SKM-1 treated with dmso at 0.1 percent for 144 hours (cell line): ENCODE measurements at regions not wholly inside any gene's neighbourhood (a gene's known extent, or its start where the extent isn't known, plus 50 kb on each side); places are given as distances from the start of the nearest gene placed in this dataset.
"Not testable (repeated sequence)": the region's sequence is repeated elsewhere in the genome, so short reads cannot be mapped to it uniquely, and the experiment has no call there.

Source experiments
- DNase-seq: peaks from one replicate; lab custom pipeline; 2025; ENCODE audit not compliant: unreplicated experiment; lab: John Stamatoyannopoulos, UW

DNA sequence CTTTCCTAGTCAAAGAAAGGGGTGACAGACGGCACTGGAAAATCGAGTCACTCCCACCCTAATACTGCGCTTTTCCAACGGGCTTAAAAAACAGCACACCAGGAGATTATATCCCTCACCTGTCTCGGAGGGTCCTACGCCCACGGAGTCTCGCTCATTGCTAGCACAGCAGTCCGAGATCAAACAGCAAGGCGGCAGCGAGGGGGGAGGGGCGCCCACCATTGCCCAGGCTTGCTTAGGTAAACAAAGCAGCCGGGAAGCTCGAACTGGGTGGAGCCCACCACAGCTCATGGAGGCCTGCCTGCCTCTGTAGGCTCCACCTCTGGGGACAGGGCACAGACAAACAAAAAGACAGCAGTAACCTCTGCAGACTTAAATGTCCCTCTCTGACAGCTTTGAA is 280.7 kb downstream of the TFAP2A start:
- not testable (repeated sequence) for DNase-seq

DNA sequence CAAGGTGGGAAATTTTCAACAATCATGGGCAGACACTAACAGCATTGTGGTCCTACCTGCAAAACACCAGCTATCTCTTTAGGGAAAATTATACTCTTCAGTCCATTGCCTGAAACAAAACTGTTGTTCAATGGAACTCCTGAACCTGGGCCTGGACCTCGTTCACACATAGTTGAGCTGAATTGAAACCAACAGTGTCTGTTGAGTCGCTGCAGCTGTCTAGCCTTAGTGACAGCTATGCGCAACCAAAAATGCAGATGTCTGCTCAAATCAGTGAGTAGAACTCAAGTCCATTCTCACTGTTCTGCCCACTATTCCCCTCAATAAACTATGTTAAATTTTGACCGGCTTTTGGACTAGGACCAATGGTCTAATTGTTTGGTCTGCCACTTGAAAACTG is 286.2 kb downstream of the TFAP2A start:
- no peak for DNase-seq

DNA sequence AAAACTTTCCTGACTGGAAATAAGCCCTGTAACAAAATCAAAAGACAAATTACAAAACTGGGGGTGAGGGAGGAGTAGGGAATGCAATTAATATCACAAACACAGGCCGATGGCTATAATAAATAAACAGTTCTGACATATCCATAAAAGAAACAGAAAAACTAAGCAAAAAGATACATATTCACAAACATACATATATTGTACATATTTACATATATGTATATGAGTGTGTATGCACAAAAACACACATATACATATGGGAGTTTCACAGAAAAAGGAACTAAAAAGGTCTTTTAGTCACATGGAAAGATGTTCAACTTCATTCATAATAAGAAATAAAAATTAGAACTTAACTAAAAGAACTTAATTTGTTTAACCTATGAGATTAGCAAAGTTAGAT is 292.7 kb downstream of the TFAP2A start:
- DNase-seq: no peak

DNA sequence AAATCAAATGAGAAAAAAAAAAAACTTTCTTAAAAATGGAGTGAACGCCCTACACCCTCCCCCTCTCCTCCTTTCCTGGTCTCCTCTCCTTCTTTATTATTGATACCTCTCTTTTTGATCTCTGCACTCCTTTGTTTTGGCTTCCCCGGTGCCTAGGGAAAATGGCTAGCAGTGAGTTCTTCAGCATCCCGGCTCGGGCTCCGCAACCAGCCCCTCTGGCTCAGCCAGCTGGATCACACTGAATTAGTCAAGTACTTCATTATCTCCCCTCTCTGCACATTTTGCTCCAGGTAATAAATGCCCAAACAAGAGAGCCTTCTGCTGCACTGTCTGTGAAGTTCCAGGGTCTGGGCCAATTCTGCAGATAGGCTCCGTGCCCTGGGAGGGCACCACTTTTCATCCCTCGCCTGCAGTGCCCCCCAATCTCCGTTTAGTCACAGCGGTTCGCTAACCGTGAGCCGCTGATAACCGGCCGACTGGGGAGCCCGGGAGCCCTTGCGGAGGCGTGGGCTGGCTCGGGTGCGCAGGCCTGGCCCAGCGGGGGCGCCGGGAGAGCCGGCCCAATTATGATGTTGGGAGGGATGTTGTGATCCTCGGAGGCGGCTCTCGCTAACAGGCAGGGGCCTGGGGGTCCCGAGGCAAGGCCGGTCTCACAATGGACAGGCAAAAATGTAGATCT is 301.9 kb downstream of the TFAP2A start:
- no peak for DNase-seq

DNA sequence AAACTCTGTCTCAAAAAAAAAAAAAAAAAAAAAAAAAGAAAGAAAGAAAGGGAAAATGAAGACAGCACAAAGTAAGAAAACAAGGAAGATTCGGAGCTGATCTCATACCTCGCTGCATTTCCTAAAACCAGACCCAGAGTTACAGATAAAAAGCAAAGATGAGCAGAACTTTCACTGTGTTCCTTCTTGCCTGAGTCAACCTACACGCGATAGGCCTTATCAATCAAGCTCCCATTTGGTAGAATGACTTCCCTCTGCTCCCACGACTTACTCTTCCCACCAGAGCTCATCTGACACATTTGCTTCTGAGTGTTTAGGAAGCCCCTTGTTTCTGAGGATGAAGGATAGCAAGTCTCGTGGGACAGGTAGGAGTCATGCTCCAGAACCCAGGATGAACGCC is 302.9 kb downstream of the TFAP2A start:
- no peak for DNase-seq

DNA sequence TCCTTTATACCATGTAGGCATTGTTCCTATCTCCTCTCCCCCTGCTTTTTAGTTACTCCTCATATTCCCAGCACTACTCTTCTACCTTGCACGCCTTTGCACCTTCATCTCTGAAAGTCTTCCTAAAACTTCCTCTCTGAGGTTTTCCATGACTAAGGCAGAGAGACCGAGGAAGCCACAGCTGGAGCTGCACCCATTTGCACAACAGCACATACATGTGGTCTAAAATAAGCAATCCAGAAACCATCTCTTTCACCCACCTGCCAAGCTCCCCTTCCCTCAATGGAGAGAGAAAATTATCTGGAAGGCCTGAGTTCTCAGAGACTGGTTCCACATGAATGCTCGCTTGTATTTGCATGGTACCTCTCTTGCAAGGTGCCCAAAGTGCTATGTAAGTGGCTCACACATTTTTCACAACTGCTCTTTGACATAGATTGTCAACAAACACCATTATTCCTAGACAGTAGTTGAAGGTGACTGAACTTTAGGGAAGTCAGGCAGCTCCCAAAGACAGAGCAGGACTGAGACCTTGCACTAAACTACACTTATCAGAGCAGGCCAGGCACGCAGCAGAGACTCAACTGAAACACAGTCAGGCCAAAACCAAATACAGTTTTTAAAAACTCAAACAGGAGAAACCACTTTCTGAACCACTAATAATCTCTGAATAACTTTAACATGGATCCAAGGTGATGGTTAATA is 313.2 kb downstream of the TFAP2A start:
- peak; percentile 20 for DNase-seq

DNA sequence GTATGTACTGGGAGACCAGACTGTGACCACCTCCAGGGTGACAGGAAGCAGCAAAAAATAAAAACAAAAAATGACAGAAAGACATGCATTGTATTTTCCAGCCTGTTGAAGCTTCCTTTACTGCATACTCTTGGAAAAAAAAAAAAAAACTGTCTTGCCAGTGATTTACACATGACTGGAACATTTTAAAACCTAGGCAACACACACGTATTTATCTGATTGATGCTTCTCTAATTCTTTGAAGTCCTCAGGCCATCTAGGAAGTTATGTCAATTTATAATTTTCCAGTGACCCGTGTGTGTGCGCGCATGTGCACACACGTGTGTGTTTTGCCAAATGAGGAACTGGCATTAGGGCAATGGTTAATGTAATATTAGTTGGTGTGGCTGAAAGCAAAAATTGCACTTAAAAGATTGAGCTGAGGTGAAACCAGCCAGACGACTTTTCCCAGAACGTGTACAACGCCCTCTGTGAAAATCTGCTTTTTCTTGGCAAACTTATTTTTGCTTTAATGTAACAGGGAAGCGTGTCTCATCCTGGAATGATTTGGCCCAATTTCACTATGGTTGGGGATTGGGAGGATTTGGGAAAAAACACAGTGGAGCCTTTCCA is 315.2 kb downstream of the TFAP2A start:
- no peak for DNase-seq

DNA sequence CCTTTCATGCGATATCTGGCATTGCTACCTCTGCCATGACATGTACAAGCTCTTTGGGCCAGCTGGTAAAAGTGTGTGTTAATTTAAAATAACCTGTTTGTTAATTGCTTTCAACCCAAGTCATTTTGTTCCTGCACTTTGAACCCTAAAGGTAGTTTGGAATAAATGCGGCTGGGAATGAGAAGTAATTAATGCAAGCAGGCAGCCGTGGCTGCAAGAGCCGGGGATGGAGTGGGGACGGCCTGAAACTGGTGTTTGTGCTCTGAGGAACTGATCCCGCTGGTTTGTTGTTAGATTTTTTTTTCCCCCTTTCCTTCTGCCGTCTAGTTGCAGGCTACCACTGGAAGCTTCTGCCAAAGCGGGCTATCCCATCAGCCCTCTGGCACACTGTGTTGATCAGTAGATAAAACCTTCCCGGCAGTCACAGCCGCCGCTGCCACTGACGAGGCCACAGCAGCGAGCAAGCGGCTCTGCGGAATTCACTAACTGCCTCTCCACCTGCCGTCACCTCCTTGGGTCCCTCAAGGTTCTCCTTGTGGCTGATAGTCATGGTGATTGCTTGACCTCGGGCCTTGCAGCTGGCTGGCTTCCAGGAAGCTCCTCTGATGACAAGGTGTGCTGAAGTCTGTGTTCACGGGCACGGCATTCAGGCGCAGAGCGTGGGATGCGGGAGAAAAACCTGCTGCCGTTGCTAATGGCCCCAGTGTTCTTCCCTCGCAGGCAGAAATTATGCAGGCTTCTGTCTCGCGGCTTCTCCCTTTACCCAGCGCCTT is 315.9 kb downstream of the TFAP2A start:
- no peak for DNase-seq

DNA sequence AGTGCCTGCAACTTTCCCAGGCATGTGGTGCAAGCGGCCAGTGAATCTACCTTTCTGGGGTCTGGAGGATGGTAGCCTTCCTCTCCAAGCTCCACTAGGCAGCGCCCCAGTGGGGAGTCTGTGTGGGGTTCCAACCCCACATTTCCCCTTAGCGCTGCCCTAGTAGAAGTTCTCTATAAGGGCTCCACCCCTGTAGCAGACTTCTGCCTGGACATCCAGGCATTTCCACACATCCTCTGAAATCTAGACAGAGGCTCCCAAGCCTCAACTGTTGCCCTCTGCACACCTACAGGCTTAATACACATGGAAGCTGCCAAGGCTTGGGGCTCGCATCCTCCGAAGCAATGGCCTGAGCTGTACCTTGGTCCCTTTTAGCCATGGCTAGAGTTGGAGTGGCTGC is 321.6 kb downstream of the TFAP2A start:
- DNase-seq: no peak

DNA sequence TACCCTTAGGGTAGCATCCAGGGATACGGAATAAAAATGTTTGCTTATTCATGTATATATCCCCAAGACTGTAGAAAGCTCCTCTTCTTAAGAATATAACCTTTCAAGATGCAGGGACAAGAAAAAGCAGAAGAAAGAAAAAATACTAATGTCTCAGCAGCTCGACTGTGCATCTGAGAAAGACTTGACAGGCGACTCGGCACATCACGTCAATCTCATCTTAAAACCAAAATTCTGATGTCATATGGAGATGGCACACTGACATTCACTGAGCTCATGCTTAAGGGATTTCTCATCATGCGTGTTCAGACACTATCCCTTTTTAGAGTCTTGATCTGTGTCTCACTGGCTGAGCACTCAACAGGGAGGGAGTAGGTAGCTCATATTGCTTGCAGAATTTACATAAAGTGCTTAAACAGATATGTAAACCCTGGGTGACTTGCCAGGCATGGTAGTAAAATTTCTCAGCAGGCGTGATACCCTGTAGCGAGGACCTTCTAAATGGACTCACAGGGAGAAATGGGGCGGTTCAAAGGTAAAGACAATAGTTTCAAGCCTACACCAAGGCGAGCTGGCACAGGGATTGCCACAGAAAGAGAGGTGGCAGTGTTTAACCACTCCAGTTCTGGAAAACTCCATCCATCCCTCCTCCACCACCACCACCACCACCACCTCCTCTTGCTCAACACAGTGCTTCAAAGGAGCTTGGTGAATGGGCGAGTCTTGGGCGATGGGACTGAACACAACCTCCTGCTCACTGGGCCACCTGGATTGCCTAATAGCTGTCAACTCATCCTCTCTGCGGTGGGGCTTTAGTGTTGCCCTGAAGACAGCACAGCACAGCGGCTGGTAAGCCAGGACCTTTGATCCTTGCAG is 330.5 kb downstream of the TFAP2A start:
- no peak for DNase-seq

DNA sequence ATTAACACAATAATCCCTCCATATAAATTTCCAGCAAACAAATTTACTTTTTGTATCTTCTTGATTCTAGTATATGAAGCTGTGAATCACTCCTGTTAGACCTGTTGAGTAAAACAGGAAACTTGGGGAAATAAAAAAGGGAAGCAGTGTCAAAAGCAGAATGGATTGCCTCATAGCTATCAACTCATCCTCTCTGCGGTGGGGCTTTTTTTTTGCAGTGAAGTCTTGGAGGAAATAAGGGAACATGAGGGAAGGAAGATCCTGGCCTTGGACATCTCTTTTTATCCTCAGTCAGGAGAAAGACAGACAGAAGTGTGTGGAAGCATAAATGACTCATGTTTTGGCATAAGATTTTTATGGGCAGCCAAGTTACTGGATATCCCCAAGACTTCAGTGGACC is 332.5 kb downstream of the TFAP2A start:
- peak; percentile 95 for DNase-seq

DNA sequence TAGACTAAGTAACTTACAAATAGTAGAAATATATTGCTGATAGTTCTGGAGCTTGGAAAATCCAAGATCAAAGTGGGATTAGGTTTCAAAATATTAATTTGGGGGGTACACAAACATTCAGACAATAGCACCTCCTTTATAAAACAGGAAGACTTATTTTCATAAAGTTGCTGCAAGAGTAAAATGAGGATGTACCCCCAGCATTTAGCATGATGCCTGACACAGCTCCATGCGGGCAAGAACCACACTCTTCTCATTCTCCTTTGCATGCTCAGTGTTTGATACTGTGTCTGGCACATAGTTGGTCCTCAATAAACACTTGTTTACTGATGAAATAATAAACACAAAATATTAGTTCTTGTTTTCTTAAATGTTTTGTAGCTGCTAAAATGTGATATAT is 332.9 kb downstream of the TFAP2A start:
- DNase-seq: peak; percentile 38

DNA sequence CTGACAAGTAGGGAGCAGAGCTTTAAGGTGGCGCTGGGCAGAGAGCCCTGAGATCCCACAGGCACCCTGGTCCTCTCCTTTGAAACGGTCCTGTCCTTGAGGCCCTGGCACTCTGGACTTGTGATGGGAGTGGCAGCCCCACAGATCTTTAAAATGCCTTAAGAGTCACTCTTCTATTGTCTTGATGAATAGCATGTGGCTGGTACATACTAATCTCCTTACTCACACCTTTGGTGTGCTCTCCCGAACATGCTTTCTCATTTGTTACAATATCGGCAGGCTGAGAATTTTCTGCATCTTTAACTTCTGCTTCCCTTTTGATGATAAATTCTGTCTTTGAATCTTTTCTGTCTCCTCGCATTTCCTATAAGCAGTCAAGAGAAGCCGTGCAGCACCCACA is 333.8 kb downstream of the TFAP2A start:
- no peak for DNase-seq

DNA sequence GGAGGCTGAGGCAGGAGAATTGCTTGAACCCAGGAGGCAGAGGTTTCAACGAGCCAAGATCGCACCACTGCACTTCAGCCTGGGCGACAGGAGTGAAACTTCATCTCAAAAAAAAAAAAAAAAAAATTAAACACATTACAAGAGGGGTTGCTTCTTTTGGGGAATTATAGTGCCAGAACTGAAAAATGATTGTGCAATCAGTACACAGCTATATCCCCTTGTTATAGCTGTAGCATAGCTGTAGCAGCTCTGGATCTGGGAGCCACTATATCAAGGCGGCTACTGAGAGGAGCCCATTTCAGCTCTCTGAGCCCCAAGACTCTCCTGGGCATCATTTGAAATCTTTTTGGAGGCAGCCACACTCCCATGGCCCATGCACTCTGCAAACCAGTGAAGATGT is 334.3 kb downstream of the TFAP2A start:
- DNase-seq: no peak

DNA sequence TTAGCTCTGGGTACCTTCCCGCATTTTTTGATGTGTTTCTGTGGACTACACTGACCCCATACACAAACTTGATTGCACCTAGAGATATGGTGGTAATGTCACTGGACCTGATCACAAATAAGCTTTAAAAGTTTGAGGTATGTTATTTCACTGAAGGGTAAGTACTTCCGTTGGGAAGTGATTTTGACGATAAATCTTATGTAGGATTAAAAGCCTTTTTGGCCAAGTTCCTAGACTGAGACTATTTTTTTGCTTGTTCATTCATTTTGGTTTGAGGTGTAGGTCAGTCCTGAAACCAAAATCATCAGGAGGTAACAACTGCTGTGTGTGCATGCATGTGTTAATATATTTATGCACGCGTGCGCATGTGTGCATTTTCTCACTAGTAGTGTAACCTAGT is 336.3 kb downstream of the TFAP2A start:
- no peak for DNase-seq

DNA sequence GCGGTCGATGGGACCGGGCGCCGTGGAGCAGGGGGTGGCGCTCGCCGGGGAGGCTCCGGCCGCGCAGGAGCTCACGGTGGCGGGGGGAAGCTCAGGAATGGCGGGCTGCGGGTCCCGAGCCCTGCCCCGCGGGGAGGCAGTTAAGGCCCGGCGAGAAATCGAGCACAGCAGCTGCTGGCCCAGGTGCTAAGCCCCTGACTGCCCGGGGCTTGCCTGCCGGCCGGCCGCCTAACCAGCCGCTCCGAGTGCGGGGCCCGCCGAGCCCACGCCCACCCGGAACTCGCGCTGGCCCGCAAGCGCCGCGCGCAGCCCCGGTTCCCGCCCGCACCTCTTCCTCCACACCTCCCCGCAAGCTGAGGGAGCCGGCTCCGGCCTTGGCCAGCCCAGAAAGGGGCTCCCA is 340.1 kb downstream of the TFAP2A start:
- DNase-seq: not testable (repeated sequence)

DNA sequence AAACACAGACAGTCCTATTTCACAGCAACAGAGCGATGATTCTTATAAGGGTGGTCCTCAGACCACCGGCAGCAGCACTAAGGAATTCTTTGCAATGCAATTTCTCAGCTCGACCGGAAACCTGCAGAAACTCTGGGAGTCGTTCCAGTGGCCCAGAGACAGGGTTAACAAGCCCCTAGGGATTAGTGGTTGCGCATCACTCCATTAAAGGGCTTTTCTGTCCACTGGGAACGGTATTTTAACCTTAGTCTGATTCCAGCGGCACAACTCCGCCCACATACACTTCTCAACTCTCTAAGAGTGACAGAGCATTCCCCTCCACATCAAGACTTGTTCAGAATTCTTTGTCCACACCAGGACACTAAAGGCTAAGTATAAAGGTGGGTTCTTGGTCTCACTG is 341.5 kb downstream of the TFAP2A start:
- no peak for DNase-seq

DNA sequence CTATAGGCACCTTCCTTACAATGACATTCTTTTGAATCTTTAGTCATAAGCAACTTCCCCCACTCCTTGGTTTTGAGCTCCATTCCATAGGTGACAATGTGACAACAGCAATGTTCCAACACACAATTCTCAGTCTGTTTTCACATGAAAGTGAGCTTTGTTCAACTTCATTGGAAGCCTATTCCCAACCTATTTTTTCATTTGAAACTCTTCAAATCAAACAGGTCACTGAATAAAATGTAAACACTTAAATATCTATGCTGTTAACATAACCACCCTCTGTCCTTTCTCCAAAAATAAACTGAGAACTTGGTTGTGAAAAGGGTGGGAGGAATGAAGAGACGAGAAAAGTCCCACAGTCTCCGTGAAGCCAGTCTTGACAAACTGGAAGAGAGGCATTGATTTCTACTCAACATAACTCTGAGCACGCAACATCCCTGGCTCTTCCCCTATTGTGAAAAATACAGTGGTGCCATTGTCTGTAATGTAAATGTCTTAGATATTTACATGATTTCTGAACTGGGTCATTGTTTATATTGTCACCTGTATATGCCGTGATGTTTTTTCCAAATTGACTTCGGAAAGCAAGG is 343.1 kb downstream of the TFAP2A start:
- DNase-seq: no peak

DNA sequence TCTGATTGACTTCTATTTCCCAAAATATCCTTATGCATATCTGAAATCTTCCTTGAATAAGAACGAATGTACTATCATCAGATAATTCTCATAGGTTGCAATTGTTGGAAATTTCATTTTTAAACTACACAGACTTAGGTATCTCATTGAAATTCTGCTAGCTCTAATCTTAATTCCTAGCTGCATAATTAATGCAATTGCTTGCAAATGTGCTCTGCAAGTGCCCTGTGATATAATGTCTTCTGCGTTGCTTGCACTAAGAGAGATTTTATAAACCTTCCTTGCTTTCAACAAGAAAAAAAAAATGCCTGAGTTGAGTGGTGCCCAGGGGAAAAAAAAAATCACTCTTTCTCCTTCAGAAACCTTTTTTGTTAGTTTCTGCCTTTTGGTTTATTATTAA is 354.9 kb downstream of the TFAP2A start:
- DNase-seq: no peak

DNA sequence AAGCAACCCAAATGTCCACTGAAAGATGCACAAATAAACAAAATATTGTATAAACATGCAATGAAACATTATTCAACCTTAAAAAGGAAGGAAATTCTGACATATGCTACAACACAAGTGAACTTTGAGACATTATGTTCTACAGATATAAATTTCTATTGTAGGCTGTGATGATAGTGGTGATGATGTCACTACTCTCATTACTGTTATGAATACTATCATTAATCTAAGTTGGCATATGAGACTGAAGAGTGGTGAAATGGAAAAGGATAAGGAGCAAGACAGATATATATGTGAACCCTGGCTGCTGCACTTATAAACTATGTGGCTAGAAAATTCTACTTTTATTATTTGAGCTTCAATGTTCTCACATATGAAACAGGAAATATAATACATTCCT is 360.2 kb downstream of the TFAP2A start:
- no peak for DNase-seq
